ENCODE measurements at regions not wholly inside any gene's neighbourhood (a gene's known extent, or its start where the extent isn't known, plus 50 kb on each side); places are given as distances from the start of the nearest gene placed in this dataset.
A peak's percentile ranks its signal among the peaks of the same experiment; 100 is the strongest.

GRCh38 chr13:40406405-40407120, 259.9 kb downstream of the FOXO1 start:
- Histone ChIP-seq H3K27me3 (no peaks in the 10 kb centered on the region), H3K9me3 (peaks cover 0 to 5% of the 10 kb centered on the region in 2 donors), H3K4me1 (peaks cover 0 to 5% of the 10 kb centered on the region in 2 donors), H3K27ac (peak overlapping the region in 1 of 2 donors; percentile 20), H3K4me3 (no peak overlapping the region), H3K36me3 (no peaks in the 10 kb centered on the region)
- intact Hi-C loops (cut with DNase I; ENCODE audit: low total_unique reads): no loop called here
- no peak for DNase-seq (ENCODE audit: low spot score in 2 of 2)
- TF ChIP-seq CTCF (IDR thresholded peaks at IDR 0.05) (no peak), POLR2AphosphoS5 (IDR thresholded peaks at IDR 0.05) (no peak), POLR2A (IDR thresholded peaks at IDR 0.05) (no peak)

- H3K4me3 ChIP-seq: no peak overlapping the region
- H3K4me1 ChIP-seq: no peaks in the 10 kb centered on the region
- no peak for DNase-seq (ENCODE audit: low spot score in 2 of 2)
- H3K27ac ChIP-seq: no peak overlapping the region
- no peaks in the 10 kb centered on the region for H3K36me3 ChIP-seq
- peaks cover 0 to 5% of the 10 kb centered on the region in 2 donors for H3K9me3 ChIP-seq
- TF ChIP-seq CTCF (IDR thresholded peaks at IDR 0.05): no peak
- TF ChIP-seq POLR2AphosphoS5 (IDR thresholded peaks at IDR 0.05): no peak
- no peak for TF ChIP-seq POLR2A (IDR thresholded peaks at IDR 0.05)
- intact Hi-C loops (cut with DNase I; ENCODE audit: low total_unique reads): no loop called here
- H3K27me3 ChIP-seq: no peaks in the 10 kb centered on the region
Observed at GRCh38 chr13:40407567-40407966, 258.9 kb downstream of the FOXO1 start.

GRCh38 chr13:40408602-40409001, 257.8 kb downstream of the FOXO1 start:
- Histone ChIP-seq H3K27ac (no peak overlapping the region), H3K4me3 (no peak overlapping the region), H3K27me3 (no peaks in the 10 kb centered on the region), H3K9me3 (peaks cover 0 to 5% of the 10 kb centered on the region in 2 donors), H3K36me3 (no peaks in the 10 kb centered on the region), H3K4me1 (no peaks in the 10 kb centered on the region)
- TF ChIP-seq POLR2AphosphoS5 (IDR thresholded peaks at IDR 0.05) (no peak), POLR2A (IDR thresholded peaks at IDR 0.05) (no peak), CTCF (IDR thresholded peaks at IDR 0.05) (no peak)
- intact Hi-C loops (cut with DNase I; ENCODE audit: low total_unique reads): no loop called here
- DNase-seq (ENCODE audit: low spot score in 2 of 2): no peak

- intact Hi-C loops (cut with DNase I; ENCODE audit: low total_unique reads): no loop called here
- H3K4me1 ChIP-seq: no peaks in the 10 kb centered on the region
- no peak overlapping the region for H3K4me3 ChIP-seq
- no peaks in the 10 kb centered on the region for H3K27me3 ChIP-seq
- H3K27ac ChIP-seq: peak overlapping the region; percentile 54 to 66
- TF ChIP-seq CTCF (IDR thresholded peaks at IDR 0.05): no peak
- no peak for TF ChIP-seq POLR2A (IDR thresholded peaks at IDR 0.05)
- H3K36me3 ChIP-seq: no peaks in the 10 kb centered on the region
- DNase-seq (ENCODE audit: low spot score in 2 of 2): no peak
- H3K9me3 ChIP-seq: peaks cover 0 to 5% of the 10 kb centered on the region in 2 donors
Observed at GRCh38 chr13:40409278-40409677, 257.2 kb downstream of the FOXO1 start.

DNA sequence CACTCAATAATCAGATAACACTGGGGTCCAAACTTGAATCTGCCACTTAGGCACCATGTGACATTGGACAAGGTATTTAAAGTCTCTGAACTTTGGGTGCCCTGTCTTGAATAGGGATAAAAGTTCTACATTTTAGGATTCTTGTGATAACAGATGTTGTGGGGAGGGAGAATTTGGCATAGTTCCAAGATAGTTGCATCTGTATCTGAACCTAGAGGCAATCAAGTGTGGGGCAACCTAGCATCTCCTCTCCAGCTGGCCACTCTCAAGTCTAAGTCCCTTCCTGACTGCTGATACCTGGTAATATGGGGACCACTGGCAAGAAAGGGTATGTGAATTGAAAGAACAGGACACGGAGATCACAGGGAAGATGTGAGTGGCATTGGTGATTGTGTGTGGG, 256.1 kb downstream of the FOXO1 start:
- Histone ChIP-seq H3K4me1 (no peaks in the 10 kb centered on the region), H3K27me3 (no peaks in the 10 kb centered on the region), H3K4me3 (peak overlapping the region in 1 of 3 donors; percentile 40), H3K27ac (peak overlapping the region; percentile 54 to 70), H3K36me3 (no peaks in the 10 kb centered on the region), H3K9me3 (peaks cover 0 to 5% of the 10 kb centered on the region in 2 donors)
- intact Hi-C loops (cut with DNase I; ENCODE audit: low total_unique reads): no loop called here
- DNase-seq (ENCODE audit: low spot score in 2 of 2): no peak
- TF ChIP-seq POLR2AphosphoS5 (IDR thresholded peaks at IDR 0.05): no peak
- TF ChIP-seq POLR2A (IDR thresholded peaks at IDR 0.05): no peak

Data from breast epithelium (tissue), 4 donors.